ENCODE measurements at regions not wholly inside any gene's neighbourhood (a gene's known extent, or its start where the extent isn't known, plus 50 kb on each side); places are given as distances from the start of the nearest gene placed in this dataset.

DNA sequence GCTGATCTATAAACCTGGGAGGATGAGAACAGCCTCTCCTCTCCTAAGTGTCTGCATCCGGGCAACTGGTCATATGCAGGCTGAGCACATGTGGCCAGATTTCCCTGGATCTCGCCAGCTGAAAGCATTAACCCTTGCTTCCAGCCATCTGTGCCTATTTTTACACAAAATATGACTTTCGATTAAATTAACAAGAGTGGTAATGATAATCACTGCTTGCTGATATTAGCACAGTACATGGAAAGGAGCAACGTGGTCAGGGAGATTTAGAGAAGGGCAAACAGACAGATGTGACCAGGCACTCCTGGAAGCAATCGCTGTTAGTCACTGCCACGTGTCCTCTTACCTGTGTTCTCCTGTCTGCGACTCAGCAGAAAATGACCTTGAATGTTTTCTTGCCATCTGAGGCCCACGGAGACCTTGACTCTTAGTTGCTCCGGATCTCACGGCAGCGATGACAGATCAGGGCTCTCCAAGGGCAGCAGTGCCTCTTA, 59.5 kb upstream of the NPTX2 start:
- TF ChIP-seq POLR2AphosphoS5 (IDR thresholded peaks at IDR 0.05): no peak
- TF ChIP-seq, protein P1, sequence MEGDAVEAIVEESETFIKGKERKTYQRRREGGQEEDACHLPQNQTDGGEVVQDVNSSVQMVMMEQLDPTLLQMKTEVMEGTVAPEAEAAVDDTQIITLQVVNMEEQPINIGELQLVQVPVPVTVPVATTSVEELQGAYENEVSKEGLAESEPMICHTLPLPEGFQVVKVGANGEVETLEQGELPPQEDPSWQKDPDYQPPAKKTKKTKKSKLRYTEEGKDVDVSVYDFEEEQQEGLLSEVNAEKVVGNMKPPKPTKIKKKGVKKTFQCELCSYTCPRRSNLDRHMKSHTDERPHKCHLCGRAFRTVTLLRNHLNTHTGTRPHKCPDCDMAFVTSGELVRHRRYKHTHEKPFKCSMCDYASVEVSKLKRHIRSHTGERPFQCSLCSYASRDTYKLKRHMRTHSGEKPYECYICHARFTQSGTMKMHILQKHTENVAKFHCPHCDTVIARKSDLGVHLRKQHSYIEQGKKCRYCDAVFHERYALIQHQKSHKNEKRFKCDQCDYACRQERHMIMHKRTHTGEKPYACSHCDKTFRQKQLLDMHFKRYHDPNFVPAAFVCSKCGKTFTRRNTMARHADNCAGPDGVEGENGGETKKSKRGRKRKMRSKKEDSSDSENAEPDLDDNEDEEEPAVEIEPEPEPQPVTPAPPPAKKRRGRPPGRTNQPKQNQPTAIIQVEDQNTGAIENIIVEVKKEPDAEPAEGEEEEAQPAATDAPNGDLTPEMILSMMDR (IDR thresholded peaks at IDR 0.05 in 8 of 11, conservative IDR thresholded peaks at IDR 0.05 in 3 of 11): no peak

Data from spleen (tissue), 7 donors.